Type B pancreatic cell (in vitro differentiated cells): ENCODE measurements at regions not wholly inside any gene's neighbourhood (a gene's known extent, or its start where the extent isn't known, plus 50 kb on each side); places are given as distances from the start of the nearest gene placed in this dataset.
"Not testable (repeated sequence)": the region's sequence is repeated elsewhere in the genome, so short reads cannot be mapped to it uniquely, and the experiment has no call there.

Experiments
- DNase-seq: peaks from one replicate; pipeline ENCODE4 v3.0.0; 2021; ENCODE audit warnings: mixed read lengths; ENCODE audit not compliant: unreplicated experiment; ENCODE audit errors: extremely low spot score
- H3K27ac Mint-ChIP-seq: 2 replicates; pipeline ENCODE4 v1.8.0; 2021; ENCODE audit warnings: mild to moderate bottlenecking, mixed read lengths
- H3K27me3 Mint-ChIP-seq: 2 replicates; pipeline ENCODE4 v1.8.0; 2021; ENCODE audit warnings: mixed read lengths
- H3K36me3 Mint-ChIP-seq: 2 replicates; pipeline ENCODE4 v1.8.0; 2021; ENCODE audit warnings: mixed read lengths
- H3K4me1 Mint-ChIP-seq: one replicate; pipeline ENCODE4 v1.8.0; 2021; ENCODE audit warnings: mixed read lengths; ENCODE audit not compliant: unreplicated experiment
- H3K4me3 Mint-ChIP-seq: 2 replicates; pipeline ENCODE4 v1.8.0; 2021; ENCODE audit warnings: mild to moderate bottlenecking, mixed read lengths
- H3K9me3 Mint-ChIP-seq: 2 replicates; pipeline ENCODE4 v1.8.0; 2021; ENCODE audit warnings: mixed read lengths
- TF ChIP-seq, protein P1 (sequence below): fragments of 200-600 bp; sonication (generic); conservative IDR thresholded peaks from 2 replicates; pipeline ENCODE4 v1.5.0; 2021; ENCODE audit warnings: antibody characterized with exemption, mild to moderate bottlenecking

DNA sequence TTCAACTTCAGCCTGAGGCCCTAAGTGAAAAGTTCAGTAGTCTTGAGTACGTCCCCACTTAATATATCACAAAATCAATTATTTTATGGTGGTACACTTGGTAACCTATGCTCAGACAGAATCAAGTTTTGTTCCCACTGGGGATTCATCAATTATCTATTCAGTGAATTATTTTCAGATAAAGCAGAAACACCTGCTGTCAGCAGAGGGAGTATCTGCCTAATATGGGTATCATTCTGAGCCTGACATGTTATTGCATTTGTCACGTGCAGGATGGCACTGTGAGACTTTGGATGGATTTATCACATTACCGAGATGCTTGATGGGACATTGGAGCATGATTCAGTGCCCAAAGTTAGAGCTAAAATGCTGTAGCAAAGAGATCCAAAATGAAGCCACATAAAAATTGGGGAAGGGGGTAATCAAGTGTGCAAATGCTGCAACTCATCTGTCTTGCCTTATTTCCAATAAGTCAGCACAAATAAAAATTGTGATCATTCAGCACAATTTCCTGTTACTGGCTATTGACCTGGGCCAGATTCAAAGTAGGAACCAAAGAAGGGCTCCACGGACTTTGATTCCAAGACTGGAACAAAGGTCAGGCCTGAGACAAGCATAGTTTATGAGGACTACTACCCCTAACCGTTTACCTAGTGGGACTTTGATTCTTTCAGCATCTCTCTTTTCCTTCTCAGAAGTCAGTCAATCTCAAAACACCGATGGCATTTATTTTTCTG, 657.6 kb downstream of the LMO4 start:
- Mint-ChIP-seq H3K27ac (no peak overlapping the region), H3K36me3 (no peaks in the 10 kb centered on the region), H3K4me1 (no peaks in the 10 kb centered on the region), H3K9me3 (no peaks in the 10 kb centered on the region), H3K4me3 (no peak overlapping the region), H3K27me3 (no peaks in the 10 kb centered on the region)
- DNase-seq: no peak
- TF ChIP-seq, protein P1, sequence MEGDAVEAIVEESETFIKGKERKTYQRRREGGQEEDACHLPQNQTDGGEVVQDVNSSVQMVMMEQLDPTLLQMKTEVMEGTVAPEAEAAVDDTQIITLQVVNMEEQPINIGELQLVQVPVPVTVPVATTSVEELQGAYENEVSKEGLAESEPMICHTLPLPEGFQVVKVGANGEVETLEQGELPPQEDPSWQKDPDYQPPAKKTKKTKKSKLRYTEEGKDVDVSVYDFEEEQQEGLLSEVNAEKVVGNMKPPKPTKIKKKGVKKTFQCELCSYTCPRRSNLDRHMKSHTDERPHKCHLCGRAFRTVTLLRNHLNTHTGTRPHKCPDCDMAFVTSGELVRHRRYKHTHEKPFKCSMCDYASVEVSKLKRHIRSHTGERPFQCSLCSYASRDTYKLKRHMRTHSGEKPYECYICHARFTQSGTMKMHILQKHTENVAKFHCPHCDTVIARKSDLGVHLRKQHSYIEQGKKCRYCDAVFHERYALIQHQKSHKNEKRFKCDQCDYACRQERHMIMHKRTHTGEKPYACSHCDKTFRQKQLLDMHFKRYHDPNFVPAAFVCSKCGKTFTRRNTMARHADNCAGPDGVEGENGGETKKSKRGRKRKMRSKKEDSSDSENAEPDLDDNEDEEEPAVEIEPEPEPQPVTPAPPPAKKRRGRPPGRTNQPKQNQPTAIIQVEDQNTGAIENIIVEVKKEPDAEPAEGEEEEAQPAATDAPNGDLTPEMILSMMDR: peak; percentile 23

DNA sequence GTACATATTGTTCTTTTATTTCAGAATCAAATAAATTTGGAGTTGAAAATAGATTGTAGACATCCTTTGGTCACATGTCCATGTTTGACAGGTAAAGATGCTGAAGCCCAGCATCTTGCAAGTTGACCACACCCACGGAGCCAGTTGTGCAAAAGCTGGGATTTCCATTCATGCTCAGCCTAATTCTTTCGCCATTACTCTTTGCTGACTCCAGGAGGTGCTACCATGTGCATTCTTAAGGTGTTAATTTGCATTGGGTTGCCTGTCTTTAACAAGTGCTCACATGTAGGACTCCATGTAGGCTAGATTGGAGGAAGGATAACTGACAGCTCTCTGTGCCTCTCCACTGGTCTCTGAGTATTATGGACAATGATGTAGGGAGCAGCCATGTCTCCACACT, 660.7 kb downstream of the LMO4 start:
- Mint-ChIP-seq H3K27me3 (no peaks in the 10 kb centered on the region), H3K4me1 (no peaks in the 10 kb centered on the region), H3K36me3 (no peaks in the 10 kb centered on the region), H3K4me3 (no peak overlapping the region), H3K9me3 (no peaks in the 10 kb centered on the region), H3K27ac (no peak overlapping the region)
- DNase-seq: no peak
- TF ChIP-seq, protein P1: no peak

DNA sequence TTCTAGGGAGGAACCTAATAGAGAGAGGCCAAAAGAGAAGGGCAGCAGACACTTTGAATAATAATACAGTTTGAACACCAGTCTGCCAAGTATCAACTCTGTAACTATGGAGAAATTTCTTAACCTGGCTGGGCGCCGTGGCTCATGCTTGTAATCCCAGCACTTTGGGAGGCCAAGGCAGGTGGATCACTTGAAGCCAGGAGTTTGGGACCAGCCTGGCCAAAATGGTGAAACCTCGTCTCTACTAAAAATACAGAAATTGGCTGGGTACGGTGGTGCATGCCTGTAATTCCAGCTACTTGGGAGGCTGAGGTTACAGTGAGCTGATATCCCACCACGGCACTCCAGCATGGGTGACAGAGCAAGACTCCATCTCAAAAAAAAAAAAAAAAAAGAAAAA, 663.9 kb downstream of the LMO4 start:
- H3K4me3 Mint-ChIP-seq: not testable (repeated sequence)

DNA sequence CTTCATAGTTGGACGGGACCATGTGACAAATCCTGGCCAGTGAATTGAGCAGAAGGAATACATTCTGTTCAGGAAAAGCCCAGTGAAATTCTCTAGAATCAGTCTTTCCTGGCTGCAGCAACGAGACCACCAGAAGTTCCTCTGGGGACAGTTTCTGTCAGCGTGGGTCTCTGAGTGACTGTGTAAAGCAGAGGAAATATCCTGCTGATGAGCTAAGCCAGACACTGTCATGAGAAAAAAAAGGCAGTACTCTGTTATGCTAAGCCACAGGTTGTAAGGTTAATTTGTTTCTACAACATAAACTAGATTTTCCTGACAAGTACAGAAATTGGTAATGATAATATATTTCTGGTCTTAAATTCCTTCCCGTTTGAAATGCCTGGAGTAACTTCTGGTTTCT, 664.4 kb downstream of the LMO4 start:
- DNase-seq: no peak
- peaks cover 3% of the 10 kb centered on the region for H3K27me3 Mint-ChIP-seq
- H3K27ac Mint-ChIP-seq: no peak overlapping the region
- no peaks in the 10 kb centered on the region for H3K36me3 Mint-ChIP-seq
- TF ChIP-seq, protein P1: no peak
- H3K4me3 Mint-ChIP-seq: no peak overlapping the region
- peaks cover 4% of the 10 kb centered on the region for H3K9me3 Mint-ChIP-seq
- no peaks in the 10 kb centered on the region for H3K4me1 Mint-ChIP-seq

More for the DNA sequence above, 663.9 kb downstream of the LMO4 start:
- not testable (repeated sequence) for H3K9me3 Mint-ChIP-seq, H3K27me3 Mint-ChIP-seq, H3K36me3 Mint-ChIP-seq, H3K4me1 Mint-ChIP-seq, H3K27ac Mint-ChIP-seq, DNase-seq

DNA sequence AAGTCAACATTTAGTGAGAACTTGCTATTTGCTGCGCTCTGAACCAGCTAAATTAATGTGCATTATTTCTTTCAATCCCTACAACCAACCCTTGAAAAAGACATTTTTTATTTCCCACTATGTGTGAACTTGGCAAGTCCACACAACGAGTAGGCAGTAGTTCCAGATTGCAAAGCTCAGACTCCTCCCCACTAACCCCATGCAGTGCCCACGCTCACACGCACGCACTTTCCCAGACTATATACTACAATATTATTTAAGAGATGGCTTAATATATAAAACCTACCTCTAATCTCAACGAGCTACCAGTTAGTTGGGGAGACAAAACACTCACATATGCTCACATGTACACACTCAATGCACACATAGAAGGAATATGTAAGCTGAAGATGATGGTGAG, 671.2 kb downstream of the LMO4 start:
- H3K36me3 Mint-ChIP-seq: no peaks in the 10 kb centered on the region
- no peak overlapping the region for H3K4me3 Mint-ChIP-seq
- H3K27me3 Mint-ChIP-seq: peaks cover 3% of the 10 kb centered on the region
- TF ChIP-seq, protein P1: no peak
- no peak for DNase-seq
- no peaks in the 10 kb centered on the region for H3K4me1 Mint-ChIP-seq
- H3K27ac Mint-ChIP-seq: no peak overlapping the region
- H3K9me3 Mint-ChIP-seq: peaks cover 4% of the 10 kb centered on the region

DNA sequence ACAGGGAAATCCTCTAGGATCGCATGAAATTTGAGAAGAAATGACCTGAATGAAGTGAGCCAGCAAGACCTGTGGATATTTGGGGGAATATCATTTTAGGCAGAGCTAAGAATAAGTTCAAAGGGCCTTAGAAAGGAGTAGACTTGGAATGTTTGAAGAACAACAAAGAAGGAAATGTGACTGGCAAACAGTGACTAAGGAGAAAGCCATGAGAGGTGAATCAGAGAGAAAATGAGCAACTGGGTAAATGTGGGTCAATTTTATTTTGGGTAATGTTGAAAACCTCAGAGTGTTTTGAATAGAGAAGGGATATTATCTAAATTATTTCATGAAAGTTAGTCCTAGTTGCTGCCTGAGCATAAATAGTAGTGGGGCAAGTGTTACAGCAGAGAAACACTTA, 672.8 kb downstream of the LMO4 start:
- TF ChIP-seq, protein P1: no peak
- Mint-ChIP-seq H3K4me3 (no peak overlapping the region), H3K36me3 (no peaks in the 10 kb centered on the region), H3K4me1 (no peaks in the 10 kb centered on the region), H3K27me3 (no peaks in the 10 kb centered on the region), H3K27ac (no peak overlapping the region), H3K9me3 (no peaks in the 10 kb centered on the region)
- DNase-seq: no peak
